ENCODE measurements at regions not wholly inside any gene's neighbourhood (a gene's known extent, or its start where the extent isn't known, plus 50 kb on each side); places are given as distances from the start of the nearest gene placed in this dataset.

GRCh38 chr2:109675666-109676345, 61.6 kb downstream of the SOWAHC start:
- POLR2A ChIA-PET: no interaction called here
- Histone ChIP-seq H3K27ac (ENCODE audit: extremely low read depth, low read depth, low read length) (no peak overlapping the region), H3K9me3 (ENCODE audit: control insufficient read depth, insufficient read depth, low read depth, low read length) (no peaks in the 10 kb centered on the region), H3K36me3 (ENCODE audit: control insufficient read depth in 2 of 2, insufficient read depth in 1 of 2, low read length in 2 of 2) (no peaks in the 10 kb centered on the region), H3K4me3 (ENCODE audit: low read depth, low read length) (no peak overlapping the region), H3K4me1 (ENCODE audit: control insufficient read depth, insufficient read depth, low read length) (no peaks in the 10 kb centered on the region)
- CTCF ChIA-PET: no interaction called here
- TF ChIP-seq KLF17 (tag by site-specific recombination; IDR thresholded peaks at IDR 0.05) (0 out of 2 replicates have a peak, but pooled peaks have one; percentile 41), ZSCAN18 (tag by site-specific recombination; IDR thresholded peaks at IDR 0.05) (no peak), ZEB2 (tag by site-specific recombination; IDR thresholded peaks at IDR 0.05) (no peak), ZNF292 (tag by site-specific recombination; IDR thresholded peaks at IDR 0.05; ENCODE audit: borderline replicate concordance, low read depth) (no peak), MZF1 (tag by site-specific recombination; IDR thresholded peaks at IDR 0.05; ENCODE audit: borderline replicate concordance) (no peak), ZBTB21 (tag by site-specific recombination; IDR thresholded peaks at IDR 0.05) (no peak), KLF1 (tag by site-specific recombination; IDR thresholded peaks at IDR 0.05) (peak; percentile 90), PRDM4 (tag by site-specific recombination; IDR thresholded peaks at IDR 0.05) (no peak), BCL6B (tag by site-specific recombination; IDR thresholded peaks at IDR 0.05) (no peak), ZFP37 (tag by site-specific recombination; IDR thresholded peaks at IDR 0.05) (no peak), ZBTB17 (tag by site-specific recombination; IDR thresholded peaks at IDR 0.05) (no peak), PRDM1 (tag by site-specific recombination; IDR thresholded peaks at IDR 0.05) (no peak), ZNF664 (tag by site-specific recombination; IDR thresholded peaks at IDR 0.05) (no peak), ZNF174 (tag by site-specific recombination; IDR thresholded peaks at IDR 0.05) (no peak), ZNF792 (tag by site-specific recombination; IDR thresholded peaks at IDR 0.05) (no peak)

GRCh38 chr2:109676346-109676902, 62.3 kb downstream of the SOWAHC start:
- CTCF ChIA-PET: no interaction called here
- Histone ChIP-seq H3K27ac (ENCODE audit: extremely low read depth, low read depth, low read length) (no peak overlapping the region), H3K4me3 (ENCODE audit: low read depth, low read length) (no peak overlapping the region), H3K9me3 (ENCODE audit: control insufficient read depth, insufficient read depth, low read depth, low read length) (no peaks in the 10 kb centered on the region), H3K36me3 (ENCODE audit: control insufficient read depth in 2 of 2, insufficient read depth in 1 of 2, low read length in 2 of 2) (no peaks in the 10 kb centered on the region), H3K4me1 (ENCODE audit: control insufficient read depth, insufficient read depth, low read length) (no peaks in the 10 kb centered on the region)
- POLR2A ChIA-PET: interaction anchor here (1.2 kb wide), 1 partner anchor 62 kb away, joined by 3 read pairs; the partner anchor contains the start of gene SOWAHC
- no peak for TF ChIP-seq ZNF629 (tag by site-specific recombination; IDR thresholded peaks at IDR 0.05)
- no peak for TF ChIP-seq ZNF747 (tag by site-specific recombination; IDR thresholded peaks at IDR 0.05)
- TF ChIP-seq ZBTB21 (tag by site-specific recombination; IDR thresholded peaks at IDR 0.05): no peak
- no peak for TF ChIP-seq CTCF (tag by site-specific recombination; IDR thresholded peaks at IDR 0.05)
- TF ChIP-seq ZBTB44 (tag by site-specific recombination; IDR thresholded peaks at IDR 0.05): no peak
- no peak for TF ChIP-seq ZNF521 (tag by site-specific recombination; IDR thresholded peaks at IDR 0.05)
- TF ChIP-seq ZNF777 (tag by site-specific recombination; IDR thresholded peaks at IDR 0.05; ENCODE audit: borderline replicate concordance): no peak
- TF ChIP-seq ZBTB8A (tag by site-specific recombination; IDR thresholded peaks at IDR 0.05): no peak
- no peak for TF ChIP-seq PATZ1 (tag by site-specific recombination; IDR thresholded peaks at IDR 0.05)

Data from HEK293 (cell line).